ENCODE measurements at regions not wholly inside any gene's neighbourhood (a gene's known extent, or its start where the extent isn't known, plus 50 kb on each side); places are given as distances from the start of the nearest gene placed in this dataset.

DNA sequence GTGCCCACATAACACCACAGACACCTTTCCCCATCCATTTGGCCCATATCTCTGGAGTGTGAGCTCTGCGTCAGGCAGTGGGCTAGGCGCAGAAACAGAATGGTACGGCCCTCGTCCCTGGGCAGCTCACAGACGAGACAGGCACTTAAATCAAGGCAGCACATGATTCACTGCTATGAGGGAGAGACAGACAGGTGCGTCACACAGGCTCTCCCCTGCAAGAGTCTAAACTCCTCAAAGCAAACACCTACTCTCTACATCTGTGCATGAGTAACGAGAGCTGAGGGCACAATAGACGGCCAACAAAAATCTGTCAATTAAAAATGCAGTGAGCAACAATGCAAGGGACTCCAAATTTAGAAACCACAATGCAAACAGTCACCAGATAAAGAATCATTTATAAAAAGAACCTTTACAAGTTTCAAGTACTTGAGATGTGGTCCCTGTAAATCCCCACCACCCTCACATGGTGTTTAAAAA is 348.9 kb downstream of the UQCRFS1 start (continued):
- no peak for TF ChIP-seq TRIM28 (IDR thresholded peaks at IDR 0.05; ENCODE audit: borderline replicate concordance, low read length)
- TF ChIP-seq WT1 (tag by site-specific recombination; IDR thresholded peaks at IDR 0.05): peak; percentile 93
- TF ChIP-seq, protein P1, sequence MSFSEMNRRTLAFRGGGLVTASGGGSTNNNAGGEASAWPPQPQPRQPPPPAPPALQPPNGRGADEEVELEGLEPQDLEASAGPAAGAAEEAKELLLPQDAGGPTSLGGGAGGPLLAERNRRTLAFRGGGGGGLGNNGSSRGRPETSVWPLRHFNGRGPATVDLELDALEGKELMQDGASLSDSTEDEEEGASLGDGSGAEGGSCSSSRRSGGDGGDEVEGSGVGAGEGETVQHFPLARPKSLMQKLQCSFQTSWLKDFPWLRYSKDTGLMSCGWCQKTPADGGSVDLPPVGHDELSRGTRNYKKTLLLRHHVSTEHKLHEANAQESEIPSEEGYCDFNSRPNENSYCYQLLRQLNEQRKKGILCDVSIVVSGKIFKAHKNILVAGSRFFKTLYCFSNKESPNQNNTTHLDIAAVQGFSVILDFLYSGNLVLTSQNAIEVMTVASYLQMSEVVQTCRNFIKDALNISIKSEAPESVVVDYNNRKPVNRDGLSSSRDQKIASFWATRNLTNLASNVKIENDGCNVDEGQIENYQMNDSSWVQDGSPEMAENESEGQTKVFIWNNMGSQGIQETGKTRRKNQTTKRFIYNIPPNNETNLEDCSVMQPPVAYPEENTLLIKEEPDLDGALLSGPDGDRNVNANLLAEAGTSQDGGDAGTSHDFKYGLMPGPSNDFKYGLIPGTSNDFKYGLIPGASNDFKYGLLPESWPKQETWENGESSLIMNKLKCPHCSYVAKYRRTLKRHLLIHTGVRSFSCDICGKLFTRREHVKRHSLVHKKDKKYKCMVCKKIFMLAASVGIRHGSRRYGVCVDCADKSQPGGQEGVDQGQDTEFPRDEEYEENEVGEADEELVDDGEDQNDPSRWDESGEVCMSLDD (tag by site-specific recombination; IDR thresholded peaks at IDR 0.05): no peak
- TF ChIP-seq, protein P2, sequence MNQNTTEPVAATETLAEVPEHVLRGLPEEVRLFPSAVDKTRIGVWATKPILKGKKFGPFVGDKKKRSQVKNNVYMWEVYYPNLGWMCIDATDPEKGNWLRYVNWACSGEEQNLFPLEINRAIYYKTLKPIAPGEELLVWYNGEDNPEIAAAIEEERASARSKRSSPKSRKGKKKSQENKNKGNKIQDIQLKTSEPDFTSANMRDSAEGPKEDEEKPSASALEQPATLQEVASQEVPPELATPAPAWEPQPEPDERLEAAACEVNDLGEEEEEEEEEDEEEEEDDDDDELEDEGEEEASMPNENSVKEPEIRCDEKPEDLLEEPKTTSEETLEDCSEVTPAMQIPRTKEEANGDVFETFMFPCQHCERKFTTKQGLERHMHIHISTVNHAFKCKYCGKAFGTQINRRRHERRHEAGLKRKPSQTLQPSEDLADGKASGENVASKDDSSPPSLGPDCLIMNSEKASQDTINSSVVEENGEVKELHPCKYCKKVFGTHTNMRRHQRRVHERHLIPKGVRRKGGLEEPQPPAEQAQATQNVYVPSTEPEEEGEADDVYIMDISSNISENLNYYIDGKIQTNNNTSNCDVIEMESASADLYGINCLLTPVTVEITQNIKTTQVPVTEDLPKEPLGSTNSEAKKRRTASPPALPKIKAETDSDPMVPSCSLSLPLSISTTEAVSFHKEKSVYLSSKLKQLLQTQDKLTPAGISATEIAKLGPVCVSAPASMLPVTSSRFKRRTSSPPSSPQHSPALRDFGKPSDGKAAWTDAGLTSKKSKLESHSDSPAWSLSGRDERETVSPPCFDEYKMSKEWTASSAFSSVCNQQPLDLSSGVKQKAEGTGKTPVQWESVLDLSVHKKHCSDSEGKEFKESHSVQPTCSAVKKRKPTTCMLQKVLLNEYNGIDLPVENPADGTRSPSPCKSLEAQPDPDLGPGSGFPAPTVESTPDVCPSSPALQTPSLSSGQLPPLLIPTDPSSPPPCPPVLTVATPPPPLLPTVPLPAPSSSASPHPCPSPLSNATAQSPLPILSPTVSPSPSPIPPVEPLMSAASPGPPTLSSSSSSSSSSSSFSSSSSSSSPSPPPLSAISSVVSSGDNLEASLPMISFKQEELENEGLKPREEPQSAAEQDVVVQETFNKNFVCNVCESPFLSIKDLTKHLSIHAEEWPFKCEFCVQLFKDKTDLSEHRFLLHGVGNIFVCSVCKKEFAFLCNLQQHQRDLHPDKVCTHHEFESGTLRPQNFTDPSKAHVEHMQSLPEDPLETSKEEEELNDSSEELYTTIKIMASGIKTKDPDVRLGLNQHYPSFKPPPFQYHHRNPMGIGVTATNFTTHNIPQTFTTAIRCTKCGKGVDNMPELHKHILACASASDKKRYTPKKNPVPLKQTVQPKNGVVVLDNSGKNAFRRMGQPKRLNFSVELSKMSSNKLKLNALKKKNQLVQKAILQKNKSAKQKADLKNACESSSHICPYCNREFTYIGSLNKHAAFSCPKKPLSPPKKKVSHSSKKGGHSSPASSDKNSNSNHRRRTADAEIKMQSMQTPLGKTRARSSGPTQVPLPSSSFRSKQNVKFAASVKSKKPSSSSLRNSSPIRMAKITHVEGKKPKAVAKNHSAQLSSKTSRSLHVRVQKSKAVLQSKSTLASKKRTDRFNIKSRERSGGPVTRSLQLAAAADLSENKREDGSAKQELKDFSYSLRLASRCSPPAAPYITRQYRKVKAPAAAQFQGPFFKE (tag by site-specific recombination; IDR thresholded peaks at IDR 0.05; ENCODE audit: borderline replicate concordance): no peak
- no peak for TF ChIP-seq KLF1 (tag by site-specific recombination; IDR thresholded peaks at IDR 0.05)
- no peak; the same call in 1 of the 2 replicates for TF ChIP-seq ZNF24 (tag by site-specific recombination; IDR thresholded peaks at IDR 0.05)
- TF ChIP-seq ZNF366 (tag by site-specific recombination; conservative IDR thresholded peaks at IDR 0.05): peak; percentile 42; the same call in 1 of the 2 replicates
- peak; percentile 61; the same call in 1 of the 2 replicates for TF ChIP-seq PRDM6 (tag by site-specific recombination; IDR thresholded peaks at IDR 0.05)
- no peak for TF ChIP-seq ZNF112 (tag by site-specific recombination; IDR thresholded peaks at IDR 0.05)
- TF ChIP-seq ZNF747 (tag by site-specific recombination; IDR thresholded peaks at IDR 0.05): no peak
- peak; percentile 90 for TF ChIP-seq ZNF600 (tag by site-specific recombination; IDR thresholded peaks at IDR 0.05)
- TF ChIP-seq ZXDB (tag by site-specific recombination; IDR thresholded peaks at IDR 0.05): no peak; the same call in none of the 2 replicates
- peak; percentile 69 for TF ChIP-seq PRDM1 (tag by site-specific recombination; IDR thresholded peaks at IDR 0.05)
- TF ChIP-seq ZBTB11 (tag by site-specific recombination; conservative IDR thresholded peaks at IDR 0.05; ENCODE audit: low read depth): no peak
- TF ChIP-seq, protein P3, sequence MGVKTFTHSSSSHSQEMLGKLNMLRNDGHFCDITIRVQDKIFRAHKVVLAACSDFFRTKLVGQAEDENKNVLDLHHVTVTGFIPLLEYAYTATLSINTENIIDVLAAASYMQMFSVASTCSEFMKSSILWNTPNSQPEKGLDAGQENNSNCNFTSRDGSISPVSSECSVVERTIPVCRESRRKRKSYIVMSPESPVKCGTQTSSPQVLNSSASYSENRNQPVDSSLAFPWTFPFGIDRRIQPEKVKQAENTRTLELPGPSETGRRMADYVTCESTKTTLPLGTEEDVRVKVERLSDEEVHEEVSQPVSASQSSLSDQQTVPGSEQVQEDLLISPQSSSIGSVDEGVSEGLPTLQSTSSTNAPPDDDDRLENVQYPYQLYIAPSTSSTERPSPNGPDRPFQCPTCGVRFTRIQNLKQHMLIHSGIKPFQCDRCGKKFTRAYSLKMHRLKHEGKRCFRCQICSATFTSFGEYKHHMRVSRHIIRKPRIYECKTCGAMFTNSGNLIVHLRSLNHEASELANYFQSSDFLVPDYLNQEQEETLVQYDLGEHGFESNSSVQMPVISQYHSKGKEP (tag by site-specific recombination; IDR thresholded peaks at IDR 0.05): peak; percentile 90
- peak; percentile 85 for TF ChIP-seq FEZF1 (tag by site-specific recombination; IDR thresholded peaks at IDR 0.05)
- peak; percentile 88 for TF ChIP-seq GFI1B (tag by site-specific recombination; IDR thresholded peaks at IDR 0.05)
- no peak for TF ChIP-seq ZNF777 (tag by site-specific recombination; IDR thresholded peaks at IDR 0.05; ENCODE audit: borderline replicate concordance)
- peak; percentile 67 for TF ChIP-seq SCRT1 (tag by site-specific recombination; IDR thresholded peaks at IDR 0.05; ENCODE audit: borderline replicate concordance)
- no peak for TF ChIP-seq ZFP41 (tag by site-specific recombination; IDR thresholded peaks at IDR 0.05; ENCODE audit: borderline replicate concordance)
- TF ChIP-seq KLF8 (tag by site-specific recombination; IDR thresholded peaks at IDR 0.05): peak; percentile 54
- TF ChIP-seq ZNF174 (tag by site-specific recombination; IDR thresholded peaks at IDR 0.05): no peak
- no peak for TF ChIP-seq ZNF311 (tag by site-specific recombination; IDR thresholded peaks at IDR 0.05; ENCODE audit: borderline replicate concordance)
- peak; percentile 58 for TF ChIP-seq OSR2 (tag by site-specific recombination; IDR thresholded peaks at IDR 0.05)
